Stimulated activated CD4-positive, alpha-beta T cell treated with anti-CD3 and anti-CD28 coated beads, Interleukin-1b, Interleukin-23, amount 100 ng/mL, for 1 hour (primary cell): ENCODE measurements at regions not wholly inside any gene's neighbourhood (a gene's known extent, or its start where the extent isn't known, plus 50 kb on each side); places are given as distances from the start of the nearest gene placed in this dataset.

ENCODE experiments used
- DNase-seq, 2 donors: peaks; one replicate each; pipeline ENCODE4 v3.0.0-alpha.2; 2020; ENCODE audit warnings: low read depth in 2 of 2

DNA sequence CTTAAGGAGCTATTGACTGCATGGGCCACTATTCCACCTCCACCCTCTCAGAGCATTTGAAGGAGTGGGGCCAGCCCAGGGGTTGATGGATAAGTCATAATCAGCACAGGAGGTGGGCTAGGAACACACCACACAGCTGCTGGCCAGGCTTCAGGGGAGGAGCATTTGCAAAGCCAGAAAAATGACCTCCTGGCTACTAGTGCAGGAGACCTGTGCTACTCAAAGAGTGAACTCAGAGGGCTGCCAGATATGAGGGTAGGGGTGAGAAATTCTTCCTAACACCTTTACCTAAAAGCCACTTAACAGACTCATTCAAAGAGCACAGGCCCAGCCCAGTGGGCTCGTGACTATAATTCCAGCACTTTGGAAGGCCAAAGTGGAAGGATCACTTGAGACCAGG, 210.8 kb downstream of the TBXT start:
- no peak for DNase-seq

DNA sequence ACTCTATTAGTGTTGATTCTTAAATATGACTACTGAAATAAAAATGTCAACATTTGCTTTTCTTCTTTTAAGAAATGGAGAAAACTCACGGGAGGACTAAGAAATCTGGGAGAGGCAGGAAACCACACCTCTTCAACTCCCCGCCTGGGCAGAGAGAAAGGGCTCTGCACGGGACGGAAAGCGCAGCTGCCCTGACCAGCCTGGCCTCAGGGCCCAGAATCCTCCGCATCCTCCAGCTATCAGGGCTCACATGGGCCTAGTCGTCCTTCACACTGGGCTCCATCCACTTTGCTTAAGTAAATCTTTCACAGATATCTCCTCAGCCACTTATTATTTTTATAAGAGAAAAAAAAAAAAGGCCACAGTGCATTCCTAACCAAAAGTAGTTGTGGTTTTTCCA, 215.1 kb downstream of the TBXT start:
- no peak for DNase-seq

DNA sequence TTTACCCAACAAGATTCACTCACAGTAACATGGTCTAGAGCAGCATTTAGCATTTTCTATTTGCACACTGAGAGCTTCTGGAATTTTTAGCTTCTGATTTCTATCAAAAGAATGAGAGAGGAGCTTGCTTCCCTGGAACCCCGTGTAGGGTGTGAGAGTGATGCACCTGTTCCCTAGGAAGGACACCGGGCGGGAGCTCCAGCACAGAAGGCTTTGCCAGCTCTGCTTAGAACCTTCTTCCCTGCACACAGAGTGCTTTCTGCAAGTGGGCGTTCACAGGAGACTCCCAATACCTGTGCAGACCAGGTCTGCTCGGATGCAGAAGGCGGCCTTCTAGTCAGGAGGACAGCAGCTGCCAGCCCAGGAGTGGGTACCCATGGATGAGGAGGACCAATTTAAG, 217.3 kb downstream of the TBXT start:
- DNase-seq = no peak

DNA sequence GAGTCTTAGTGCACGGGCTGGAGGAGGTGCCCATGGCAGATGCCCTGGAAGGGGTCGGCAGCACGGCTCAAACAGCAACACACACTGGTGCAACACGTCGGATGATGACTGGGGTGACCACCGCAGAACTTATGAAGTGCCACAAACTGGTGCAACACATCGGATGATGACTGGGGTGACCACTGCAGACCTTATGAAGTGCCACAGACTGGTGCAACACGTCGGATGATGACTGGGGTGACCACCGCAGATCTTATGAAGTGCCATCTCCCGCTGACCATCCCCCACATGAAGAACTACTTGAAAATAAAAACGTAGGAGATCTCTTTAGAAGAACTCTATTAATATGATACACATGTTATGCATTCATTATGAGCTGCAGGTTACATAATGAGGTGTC, 218.3 kb downstream of the TBXT start:
- DNase-seq = no peak

DNA sequence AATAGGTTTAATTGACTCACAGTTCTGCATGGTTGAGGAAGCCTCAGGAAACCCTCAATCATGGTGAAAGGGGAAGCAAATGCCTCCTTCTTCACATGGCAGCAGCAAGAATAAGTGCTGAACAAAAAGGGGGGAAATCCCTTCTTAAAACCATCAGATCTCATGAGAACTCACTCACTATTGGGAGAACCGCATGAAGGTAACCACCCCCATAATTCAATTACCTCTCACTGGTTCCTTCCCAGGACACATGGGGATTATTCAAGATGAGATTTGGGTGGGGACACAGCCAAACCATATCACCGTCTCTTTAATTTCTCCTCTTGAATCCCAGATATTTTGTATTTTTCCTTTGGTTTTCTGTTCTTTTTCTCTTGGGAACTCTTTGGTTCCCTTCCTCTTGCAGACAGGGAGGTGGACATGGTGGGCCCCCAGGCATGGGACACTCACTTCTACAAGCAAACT, 223.6 kb downstream of the TBXT start:
- no peak for DNase-seq

GRCh38 chr6:165941786-165942185, 225.9 kb downstream of the TBXT start:
- DNase-seq = no peak

GRCh38 chr6:165941249-165941775, 226.3 kb downstream of the TBXT start:
- no peak for DNase-seq

DNA sequence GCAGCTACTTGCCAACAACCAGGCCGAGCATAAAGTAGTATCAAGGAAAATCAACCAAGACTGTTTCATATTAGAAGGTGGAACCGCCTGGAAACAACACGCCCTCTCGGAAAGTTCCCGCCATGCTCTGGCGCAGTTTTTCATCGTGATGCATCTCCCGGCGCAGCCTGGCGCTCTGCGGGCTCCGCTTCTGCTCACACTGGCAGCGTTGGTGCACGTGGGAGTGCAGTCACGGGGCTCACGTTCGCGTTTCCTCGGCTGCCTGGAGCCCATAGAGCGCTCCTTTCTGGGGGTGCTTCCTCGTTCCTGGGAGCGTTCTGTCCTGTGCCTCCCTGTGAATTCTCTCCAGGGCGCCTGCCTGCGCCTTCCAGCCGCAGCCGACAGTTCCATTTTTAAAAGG, 227.3 kb downstream of the TBXT start:
- DNase-seq = no peak

- no peak for DNase-seq
Observed at GRCh38 chr6:165939601-165940290, 227.9 kb downstream of the TBXT start.

DNA sequence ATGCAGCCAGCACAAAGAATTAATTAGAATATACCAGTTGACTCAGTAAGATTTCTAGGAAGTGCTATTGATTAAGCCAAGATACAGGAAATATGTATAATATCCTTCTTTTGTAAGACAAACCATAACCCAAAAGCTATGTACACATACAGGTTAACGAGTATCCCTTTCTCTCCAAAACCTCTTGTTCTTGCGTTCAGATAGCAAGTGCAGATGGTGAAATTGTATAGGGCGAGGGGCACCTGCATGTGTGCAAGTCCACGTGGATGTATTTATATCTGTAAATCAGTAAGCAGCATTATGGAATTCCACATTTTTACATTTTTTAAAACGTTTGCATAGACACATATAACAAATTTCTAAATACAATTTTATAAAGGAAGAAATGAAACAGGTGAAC, 228.6 kb downstream of the TBXT start:
- no peak for DNase-seq

- no peak for DNase-seq
Observed at GRCh38 chr6:165937564-165938358, 229.9 kb downstream of the TBXT start.

DNA sequence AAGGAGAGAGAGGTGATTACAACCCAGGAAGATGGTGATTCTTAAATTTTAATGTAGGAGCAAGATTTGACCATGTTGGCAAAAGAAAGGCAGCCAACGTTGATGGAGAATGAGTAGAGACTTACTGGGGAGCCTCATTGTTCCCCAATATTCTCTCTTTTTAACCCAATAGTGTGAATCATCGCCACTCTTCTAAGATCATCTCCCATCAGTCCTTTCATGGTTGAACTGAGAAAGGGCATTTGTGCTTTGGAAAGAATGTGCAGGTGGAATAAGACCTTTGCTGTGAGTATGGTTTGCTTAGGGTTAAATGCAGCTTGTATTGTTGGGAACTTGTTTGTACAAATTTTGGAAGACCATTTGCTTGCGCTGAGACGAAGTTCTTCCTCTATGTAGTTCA, 231.0 kb downstream of the TBXT start:
- no peak for DNase-seq

DNA sequence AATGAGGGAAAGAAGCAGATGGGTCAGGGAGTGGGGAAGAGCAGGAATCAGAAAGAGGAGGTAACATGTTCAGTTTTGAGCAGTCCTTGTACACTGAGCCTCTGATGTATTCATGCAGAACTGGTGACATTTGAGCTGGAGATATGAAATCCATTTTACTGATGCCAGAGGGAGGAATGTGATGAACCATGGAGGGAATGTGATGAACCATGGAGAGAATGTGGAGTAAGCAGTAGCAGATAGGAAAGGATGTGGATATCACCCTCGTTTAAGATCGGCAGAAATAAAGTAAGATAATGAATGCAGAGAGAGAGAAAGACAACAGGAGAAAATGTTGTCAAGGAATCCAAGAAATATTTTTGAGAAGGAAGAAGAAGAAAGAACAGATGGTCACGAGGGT, 231.6 kb downstream of the TBXT start:
- DNase-seq = no peak

GRCh38 chr6:165931675-165932074, 236.0 kb downstream of the TBXT start:
- DNase-seq = no peak

DNA sequence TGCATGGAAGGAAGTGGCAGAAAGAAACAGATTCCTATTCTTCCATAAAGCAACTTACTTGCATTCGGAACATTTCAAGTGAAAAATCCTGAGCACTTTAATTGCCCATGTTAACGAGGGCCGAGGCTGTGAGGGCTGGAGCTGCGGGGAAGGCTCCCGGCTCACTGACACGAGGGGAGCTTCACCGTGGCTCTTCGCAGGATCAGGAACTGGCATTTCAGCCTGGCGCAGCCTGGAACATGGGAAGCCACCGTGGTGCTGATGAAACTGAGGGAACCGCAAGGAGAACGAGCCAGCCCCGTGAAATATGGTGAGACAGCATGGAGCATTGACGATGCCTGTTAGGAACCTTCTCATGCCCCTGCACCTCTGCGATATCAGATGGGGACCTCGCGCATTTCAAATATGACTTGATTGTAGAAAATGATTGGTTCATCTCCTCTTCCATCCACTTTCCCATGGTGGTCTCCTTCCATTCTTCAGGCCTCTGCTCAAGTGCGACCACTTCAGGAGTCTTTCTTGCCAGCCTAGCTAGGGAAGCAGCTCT, 236.9 kb downstream of the TBXT start:
- no peak for DNase-seq

DNA sequence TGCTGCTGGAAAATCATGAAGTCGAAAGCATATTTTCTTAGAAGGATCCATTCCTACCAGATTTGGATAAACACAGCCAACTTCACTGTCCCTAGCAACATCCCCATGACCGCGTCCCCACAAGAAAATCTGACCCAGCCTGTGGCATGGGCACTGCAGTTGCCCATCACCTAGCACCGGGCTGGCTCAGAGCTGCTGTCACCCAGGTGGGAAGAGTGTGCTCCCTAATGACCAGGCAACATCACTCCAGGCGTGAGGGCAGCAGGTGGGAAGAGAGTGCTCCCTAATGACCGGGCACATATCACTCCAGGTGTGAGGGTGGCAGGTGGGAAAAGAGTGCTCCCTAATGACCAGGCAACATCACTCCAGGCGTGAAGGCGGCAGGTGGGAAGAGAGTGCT, 238.0 kb downstream of the TBXT start:
- DNase-seq = no peak

GRCh38 chr6:165926378-165926777, 241.3 kb downstream of the TBXT start:
- no peak for DNase-seq

DNA sequence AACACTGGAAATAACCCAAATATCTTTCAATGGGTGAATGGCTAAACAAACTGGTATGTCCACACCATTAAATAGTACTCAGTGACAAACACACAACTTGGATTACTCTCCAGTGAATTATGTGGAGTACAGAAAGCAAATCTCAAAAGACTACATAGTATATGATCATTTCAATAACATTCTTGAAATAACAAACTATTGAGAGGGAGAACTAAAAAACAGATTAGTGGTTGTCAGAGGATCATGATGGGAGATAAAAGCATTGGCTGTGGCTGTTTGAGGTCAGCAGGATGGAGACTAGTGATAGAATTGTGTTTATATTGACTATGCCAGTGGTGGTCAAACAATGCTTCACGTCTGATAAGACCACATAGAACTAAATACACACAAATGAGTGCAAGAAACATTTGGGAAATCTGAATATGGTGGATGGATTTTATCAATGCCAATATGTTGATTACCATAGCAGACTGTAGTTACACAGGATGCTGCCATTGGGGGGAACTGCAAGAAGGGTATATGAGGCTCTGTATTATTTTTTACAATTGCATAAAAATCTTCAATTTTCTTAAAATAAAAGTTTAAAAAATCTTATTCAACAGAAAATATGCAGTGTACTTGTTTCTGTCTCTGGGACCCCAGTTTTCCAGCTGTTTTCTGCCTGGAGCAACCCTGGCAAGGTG, 242.0 kb downstream of the TBXT start:
- DNase-seq = no peak

GRCh38 chr6:165922309-165922794, 245.3 kb downstream of the TBXT start:
- DNase-seq = no peak

GRCh38 chr6:165920896-165921671, 246.6 kb downstream of the TBXT start:
- DNase-seq = no peak

- no peak for DNase-seq
Observed at GRCh38 chr6:165917576-165917975, 250.1 kb downstream of the TBXT start.
